K562 (cell line): ENCODE measurements at regions not wholly inside any gene's neighbourhood (a gene's known extent, or its start where the extent isn't known, plus 50 kb on each side); places are given as distances from the start of the nearest gene placed in this dataset.

Source experiments
- SPI1 ChIP-seq: IDR thresholded peaks from 2 replicates; pipeline ENCODE4 v1.6.1; 2011; ENCODE audit warnings: low read depth, low read length, control low read depth, borderline replicate concordance
- TF ChIP-seq, protein P1 (sequence below), 3 experiments: IDR thresholded peaks in 2 of 3; conservative IDR thresholded peaks in 1 of 3; 2 replicates each; pipeline ENCODE4 v1.5.1; 2011 to 2012; ENCODE audit warnings: low read length in 3 of 3, mild to moderate bottlenecking in 3 of 3, control low read depth in 2 of 3, improper control_type of control experiment in 1 of 3, inconsistent platforms in 1 of 3, low read depth in 1 of 3, mixed read lengths in 1 of 3, moderate library complexity in 1 of 3; ENCODE audit not compliant: insufficient read depth in 2 of 3

DNA sequence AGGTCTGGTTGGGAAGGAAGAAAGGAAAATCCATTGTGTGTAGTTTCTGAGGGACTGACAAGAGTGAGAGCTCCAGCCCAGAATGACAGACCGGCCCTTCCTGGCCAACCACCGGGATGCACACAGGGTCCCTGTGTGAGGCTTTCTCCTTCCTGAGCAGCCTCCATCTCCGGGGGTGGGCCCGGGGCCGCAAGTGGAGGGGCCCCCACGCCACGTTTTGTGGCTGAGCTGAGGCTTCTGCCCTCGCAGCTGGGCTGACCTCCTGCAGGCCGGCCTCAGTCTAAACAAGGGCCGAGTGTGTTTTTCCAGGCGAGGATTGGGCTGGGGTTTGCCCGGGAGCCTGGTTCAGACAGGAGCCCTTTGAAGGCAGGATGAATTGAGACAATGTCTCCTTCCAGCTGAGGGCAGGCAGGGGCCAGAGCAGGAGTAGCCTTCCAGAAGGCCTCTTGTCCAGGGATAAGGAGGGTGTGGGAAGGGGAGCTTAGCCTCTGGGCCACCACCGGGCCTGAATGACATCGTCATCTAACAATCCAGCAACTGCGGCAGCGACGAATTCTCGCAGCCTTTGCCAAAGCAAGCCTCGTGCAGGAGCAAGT lies 96.5 kb upstream of the NCOR2 start:
- TF ChIP-seq, protein P1, sequence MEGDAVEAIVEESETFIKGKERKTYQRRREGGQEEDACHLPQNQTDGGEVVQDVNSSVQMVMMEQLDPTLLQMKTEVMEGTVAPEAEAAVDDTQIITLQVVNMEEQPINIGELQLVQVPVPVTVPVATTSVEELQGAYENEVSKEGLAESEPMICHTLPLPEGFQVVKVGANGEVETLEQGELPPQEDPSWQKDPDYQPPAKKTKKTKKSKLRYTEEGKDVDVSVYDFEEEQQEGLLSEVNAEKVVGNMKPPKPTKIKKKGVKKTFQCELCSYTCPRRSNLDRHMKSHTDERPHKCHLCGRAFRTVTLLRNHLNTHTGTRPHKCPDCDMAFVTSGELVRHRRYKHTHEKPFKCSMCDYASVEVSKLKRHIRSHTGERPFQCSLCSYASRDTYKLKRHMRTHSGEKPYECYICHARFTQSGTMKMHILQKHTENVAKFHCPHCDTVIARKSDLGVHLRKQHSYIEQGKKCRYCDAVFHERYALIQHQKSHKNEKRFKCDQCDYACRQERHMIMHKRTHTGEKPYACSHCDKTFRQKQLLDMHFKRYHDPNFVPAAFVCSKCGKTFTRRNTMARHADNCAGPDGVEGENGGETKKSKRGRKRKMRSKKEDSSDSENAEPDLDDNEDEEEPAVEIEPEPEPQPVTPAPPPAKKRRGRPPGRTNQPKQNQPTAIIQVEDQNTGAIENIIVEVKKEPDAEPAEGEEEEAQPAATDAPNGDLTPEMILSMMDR (IDR thresholded peaks at IDR 0.05 in 2 of 3, conservative IDR thresholded peaks at IDR 0.05 in 1 of 3; ENCODE audit: insufficient read depth in 2 of 3, low read depth in 1 of 3, low read length in 3 of 3) = no peak
- TF ChIP-seq SPI1 = no peak
